ENCODE measurements at regions not wholly inside any gene's neighbourhood (a gene's known extent, or its start where the extent isn't known, plus 50 kb on each side); places are given as distances from the start of the nearest gene placed in this dataset.
"Not testable (repeated sequence)": the region's sequence is repeated elsewhere in the genome, so short reads cannot be mapped to it uniquely, and the experiment has no call there.

DNA sequence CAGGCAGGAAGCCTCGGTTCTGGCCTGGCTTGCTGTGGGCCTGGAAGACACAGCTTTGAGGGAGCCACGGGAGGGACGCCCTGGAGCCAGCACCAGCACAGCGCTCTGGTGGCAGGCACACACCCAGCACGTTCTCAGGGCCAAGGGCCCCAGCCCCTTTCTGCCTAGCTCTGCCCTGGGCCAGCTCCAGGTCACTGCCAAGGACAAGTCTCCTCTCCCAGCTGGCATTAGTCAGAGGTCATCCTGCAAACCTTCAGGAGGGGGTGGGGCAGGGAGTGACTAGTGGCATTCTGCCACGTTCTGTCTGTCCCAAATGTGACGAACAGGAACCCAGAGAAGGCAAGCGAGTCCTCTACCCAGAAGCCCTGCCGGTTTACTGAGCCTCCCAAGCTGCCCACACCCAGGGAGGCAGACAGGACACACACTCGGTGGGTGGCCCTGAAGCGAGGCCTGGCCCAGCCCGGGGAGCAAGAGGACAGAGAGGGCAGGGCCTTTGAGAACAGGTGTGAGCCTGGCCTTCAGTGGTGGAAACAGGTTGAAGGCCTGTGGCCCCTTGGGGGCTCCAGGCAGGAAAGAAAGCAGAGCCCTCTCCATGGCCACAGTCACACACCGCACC, 528.0 kb downstream of the TP53TG3F start:
- POLR2A ChIA-PET; H3K79me2 ChIP-seq (ENCODE audit: insufficient read depth, low read length); H3K27me3 ChIP-seq (ENCODE audit: control insufficient read depth in 1 of 2, insufficient read depth in 2 of 2, low read length in 2 of 2); H2AFZ ChIP-seq (ENCODE audit: low read length); H3K9ac ChIP-seq (ENCODE audit: insufficient read depth, low read depth, low read length); BruUV-seq (replicated peaks); H3K9me3 ChIP-seq (ENCODE audit: low read length); H3K4me3 ChIP-seq (replicated peaks in 1 of 3; ENCODE audit: insufficient read depth in 1 of 3, low read depth in 2 of 3, low read length in 3 of 3); in situ Hi-C loops (cut with HindIII; ENCODE audit: extremely low pct_ligation_motif_present, low pct_unique_long_range_greater_than_20kb); H3K4me2 ChIP-seq (ENCODE audit: low read depth, low read length); CTCF ChIA-PET (ENCODE audit: low intra/inter-chr PET ratio, low total read pairs); H3K4me1 ChIP-seq (ENCODE audit: insufficient read depth, low read length); H3K27ac ChIP-seq (ENCODE audit: extremely low read length, insufficient read depth, low read length); intact Hi-C loops (cut with micrococcal nuclease; ENCODE audit: unreplicated experiment); FAIRE-seq; H4K20me1 ChIP-seq (ENCODE audit: insufficient read depth, low read length); DNase-seq (ENCODE audit: low spot score); H3K36me3 ChIP-seq (replicated peaks in 1 of 2; ENCODE audit: control insufficient read depth in 1 of 2, insufficient read depth in 2 of 2, low read length in 2 of 2): not testable (repeated sequence)
- peak; percentile 5; the same call in 1 of the 3 replicates for ATAC-seq
- no CpG with 5 or more reads among the region's 13 CpGs for WGBS (ENCODE audit: low lambda C conversion rate)

DNA sequence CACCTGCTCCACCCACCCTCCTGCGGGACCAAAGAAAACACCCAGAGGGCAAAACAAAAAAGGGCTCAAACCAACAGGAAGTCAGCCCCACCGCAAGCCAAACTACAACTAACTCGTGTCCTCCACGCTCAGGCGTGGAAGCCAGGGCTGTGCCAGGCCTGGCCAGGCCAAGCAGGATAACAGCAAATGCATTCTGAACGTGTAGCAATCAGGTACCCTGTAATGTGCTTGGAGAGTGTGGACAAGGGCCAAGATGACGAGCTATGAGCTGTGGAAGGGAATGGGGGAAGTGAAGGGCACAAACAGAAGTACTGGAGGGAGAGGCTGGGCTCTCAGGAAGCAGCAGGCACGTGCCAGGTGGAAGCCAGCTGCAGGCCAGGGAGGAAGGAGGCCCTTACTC, 528.6 kb downstream of the TP53TG3F start:
- BruUV-seq (replicated peaks); H3K27me3 ChIP-seq (ENCODE audit: control insufficient read depth in 1 of 2, insufficient read depth in 2 of 2, low read length in 2 of 2); CTCF ChIA-PET (ENCODE audit: low intra/inter-chr PET ratio, low total read pairs); H3K79me2 ChIP-seq (ENCODE audit: insufficient read depth, low read length); H3K4me2 ChIP-seq (ENCODE audit: low read depth, low read length); ATAC-seq; H3K4me3 ChIP-seq (replicated peaks in 1 of 3; ENCODE audit: insufficient read depth in 1 of 3, low read depth in 2 of 3, low read length in 3 of 3); DNase-seq (ENCODE audit: low spot score); H2AFZ ChIP-seq (ENCODE audit: low read length); H3K9me3 ChIP-seq (ENCODE audit: low read length); H4K20me1 ChIP-seq (ENCODE audit: insufficient read depth, low read length); in situ Hi-C loops (cut with HindIII; ENCODE audit: extremely low pct_ligation_motif_present, low pct_unique_long_range_greater_than_20kb); intact Hi-C loops (cut with micrococcal nuclease; ENCODE audit: unreplicated experiment); H3K4me1 ChIP-seq (ENCODE audit: insufficient read depth, low read length); H3K36me3 ChIP-seq (replicated peaks in 1 of 2; ENCODE audit: control insufficient read depth in 1 of 2, insufficient read depth in 2 of 2, low read length in 2 of 2); POLR2A ChIA-PET; FAIRE-seq; H3K27ac ChIP-seq (ENCODE audit: extremely low read length, insufficient read depth, low read length); H3K9ac ChIP-seq (ENCODE audit: insufficient read depth, low read depth, low read length): not testable (repeated sequence)
- whole genome bisulfite sequencing (ENCODE audit: low lambda C conversion rate): no CpG with 5 or more reads among the region's 8 CpGs

DNA sequence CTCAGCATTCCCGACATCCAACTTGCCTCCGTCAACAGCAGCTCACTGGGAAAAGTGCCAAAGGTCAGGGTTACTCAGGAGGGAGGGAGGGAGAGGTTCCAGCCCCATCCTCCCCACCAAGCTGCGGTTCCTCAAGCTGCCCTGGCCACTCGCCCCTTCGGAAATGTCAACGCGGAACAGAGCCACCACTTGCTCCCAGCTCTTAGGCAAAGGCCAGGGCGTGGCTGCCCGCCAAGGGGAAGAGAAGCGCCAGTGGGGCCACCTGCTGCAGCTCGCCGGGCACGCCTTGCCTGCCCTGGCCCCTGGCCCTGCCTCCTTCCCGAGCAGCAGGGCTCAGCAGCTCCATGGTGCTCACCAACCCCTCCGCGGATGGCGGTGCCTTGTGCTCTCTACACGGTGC, 531.1 kb downstream of the TP53TG3F start:
- FAIRE-seq; intact Hi-C loops (cut with micrococcal nuclease; ENCODE audit: unreplicated experiment); H3K4me2 ChIP-seq (ENCODE audit: low read depth, low read length); BruUV-seq (replicated peaks); in situ Hi-C loops (cut with HindIII; ENCODE audit: extremely low pct_ligation_motif_present, low pct_unique_long_range_greater_than_20kb); H3K9ac ChIP-seq (ENCODE audit: insufficient read depth, low read depth, low read length); H3K79me2 ChIP-seq (ENCODE audit: insufficient read depth, low read length); H3K36me3 ChIP-seq (replicated peaks in 1 of 2; ENCODE audit: control insufficient read depth in 1 of 2, insufficient read depth in 2 of 2, low read length in 2 of 2); H4K20me1 ChIP-seq (ENCODE audit: insufficient read depth, low read length); H3K4me3 ChIP-seq (replicated peaks in 1 of 3; ENCODE audit: insufficient read depth in 1 of 3, low read depth in 2 of 3, low read length in 3 of 3); H2AFZ ChIP-seq (ENCODE audit: low read length); H3K9me3 ChIP-seq (ENCODE audit: low read length); H3K4me1 ChIP-seq (ENCODE audit: insufficient read depth, low read length); ATAC-seq; POLR2A ChIA-PET; H3K27ac ChIP-seq (ENCODE audit: extremely low read length, insufficient read depth, low read length); H3K27me3 ChIP-seq (ENCODE audit: control insufficient read depth in 1 of 2, insufficient read depth in 2 of 2, low read length in 2 of 2); DNase-seq (ENCODE audit: low spot score); CTCF ChIA-PET (ENCODE audit: low intra/inter-chr PET ratio, low total read pairs): not testable (repeated sequence)
- no CpG with 5 or more reads among the region's 18 CpGs for WGBS (ENCODE audit: low lambda C conversion rate)

Measured in HepG2 (cell line).